ENCODE measurements at regions not wholly inside any gene's neighbourhood (a gene's known extent, or its start where the extent isn't known, plus 50 kb on each side); places are given as distances from the start of the nearest gene placed in this dataset.

DNA sequence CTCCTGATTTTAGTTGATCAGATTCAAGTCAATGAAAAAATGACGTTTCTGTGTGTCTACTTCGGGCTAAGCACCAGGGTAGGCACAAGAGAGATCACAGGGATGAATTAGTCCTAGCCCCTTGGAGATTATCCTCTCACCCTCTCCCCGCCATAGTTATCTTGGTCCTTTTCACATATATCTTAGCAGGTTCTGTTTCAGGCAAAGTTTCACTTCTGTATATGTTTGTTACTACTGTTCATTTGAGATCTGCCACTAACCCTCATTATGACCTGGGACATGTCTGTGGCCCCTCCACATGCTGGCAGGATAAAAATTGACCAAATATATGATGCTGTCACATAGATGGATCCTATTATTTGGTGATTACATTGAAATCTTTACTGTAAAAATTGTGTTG lies 186.1 kb downstream of the AASDHPPT start:
- no peaks in the 10 kb centered on the region for H3K4me1 ChIP-seq (replicated peaks in 1 of 2)
- no peak for ATAC-seq (replicated peaks in 6 of 8)
- no peak overlapping the region for H3K4me3 ChIP-seq
- WGBS, 10 experiments, result 11 to 100% (median 81%) methylated on average over 2 to 3 of the region's 3 CpGs; no CpG with 5 or more reads in 4 of the 10 experiments
- in situ Hi-C loops (cut with MboI; ENCODE audit: low pct_unique_long_range_greater_than_20kb in 2 of 9, low sequenced_read_pairs in 9 of 9, unreplicated experiment in 9 of 9), result no loop called here
- no peak overlapping the region for H3K27ac ChIP-seq

DNA sequence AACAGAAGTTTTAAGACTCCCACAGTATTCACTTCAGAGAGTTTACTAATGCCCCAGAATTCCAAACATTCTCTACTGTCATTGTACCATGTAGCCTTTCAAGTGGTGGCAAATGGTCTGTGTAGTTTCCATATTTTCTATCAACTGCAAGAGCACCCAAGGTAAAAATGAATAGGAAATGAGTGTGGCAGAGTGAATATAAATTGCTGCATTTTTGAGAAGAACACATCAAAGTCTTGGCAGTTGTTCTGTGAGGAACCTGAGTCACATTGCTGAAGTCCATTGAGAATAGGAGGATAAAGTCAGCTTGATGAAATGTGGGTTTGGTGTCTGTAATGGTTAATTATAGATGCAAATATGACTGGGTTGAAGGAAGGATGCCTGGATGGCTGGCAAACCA lies 193.6 kb downstream of the AASDHPPT start:
- peak in 1 of 8 experiments; percentile 26 for ATAC-seq (replicated peaks in 6 of 8)
- in situ Hi-C loops (cut with MboI; ENCODE audit: low pct_unique_long_range_greater_than_20kb in 2 of 9, low sequenced_read_pairs in 9 of 9, unreplicated experiment in 9 of 9), result no loop called here
- no peaks in the 10 kb centered on the region for H3K4me1 ChIP-seq (replicated peaks in 1 of 2)
- no peak overlapping the region for H3K27ac ChIP-seq
- H3K4me3 ChIP-seq, result no peak overlapping the region

- no peak overlapping the region for H3K27ac ChIP-seq
- 17 to 100% (median 100%) methylated on average over 1 to 2 of the region's 2 CpGs; no CpG with 5 or more reads in 4 of the 10 experiments for WGBS, 10 experiments
- no peak for ATAC-seq (replicated peaks in 6 of 8)
- H3K4me3 ChIP-seq, result no peak overlapping the region
- H3K4me1 ChIP-seq (replicated peaks in 1 of 2), result no peaks in the 10 kb centered on the region
- in situ Hi-C loops (cut with MboI; ENCODE audit: low pct_unique_long_range_greater_than_20kb in 2 of 9, low sequenced_read_pairs in 9 of 9, unreplicated experiment in 9 of 9), result no loop called here
Measured at GRCh38 chr11:106271686-106272085, 194.2 kb downstream of the AASDHPPT start.

DNA sequence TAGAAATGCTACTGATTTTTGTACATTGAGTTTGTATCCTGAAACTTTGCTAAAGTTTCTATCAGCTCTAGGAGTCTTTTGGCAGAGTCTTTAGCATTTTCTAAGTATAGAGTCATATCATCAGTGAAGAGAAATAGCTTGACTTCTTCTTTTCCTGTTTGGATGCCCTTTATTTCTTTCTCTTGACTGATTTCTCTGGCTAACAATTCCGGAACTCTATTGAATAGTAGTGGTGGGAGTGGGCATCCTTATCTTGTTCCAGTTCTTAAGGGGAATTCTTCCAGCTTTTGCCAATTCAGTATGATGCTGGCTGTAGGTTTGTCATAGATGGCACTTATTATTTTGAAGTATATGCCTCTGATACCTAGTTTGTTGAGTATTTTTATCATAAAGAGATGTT lies 197.7 kb downstream of the AASDHPPT start:
- 17 to 100% (median 89%) methylated on average over 1 of the region's 1 CpG; no CpG with 5 or more reads in 2 of the 10 experiments for WGBS, 10 experiments
- in situ Hi-C loops (cut with MboI; ENCODE audit: low pct_unique_long_range_greater_than_20kb in 2 of 9, low sequenced_read_pairs in 9 of 9, unreplicated experiment in 9 of 9), result no loop called here
- H3K4me3 ChIP-seq, result no peak overlapping the region
- no peak for ATAC-seq (replicated peaks in 6 of 8)
- H3K27ac ChIP-seq, result no peak overlapping the region
- H3K4me1 ChIP-seq (replicated peaks in 1 of 2), result peaks cover 0 to 3% of the 10 kb centered on the region in 2 donors

DNA sequence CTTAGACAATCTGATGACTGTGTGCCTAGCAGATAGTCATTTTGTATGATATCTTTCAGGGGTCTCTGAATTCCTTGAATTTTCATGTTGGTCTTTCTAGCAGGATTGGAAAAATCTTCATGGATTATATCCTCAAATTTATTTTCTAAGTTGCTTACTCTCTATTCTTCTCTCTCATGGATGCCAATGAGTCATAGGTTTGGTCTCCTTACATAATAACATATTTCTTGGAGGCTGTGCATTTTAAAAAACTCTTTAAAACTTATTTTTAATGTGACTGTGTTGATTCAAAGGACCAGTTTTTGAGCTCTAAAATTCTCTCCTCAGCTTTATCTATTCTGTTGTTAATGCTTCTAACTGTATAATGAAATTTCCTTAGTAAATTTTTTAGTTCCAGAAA lies 198.7 kb downstream of the AASDHPPT start:
- no peak for ATAC-seq (replicated peaks in 6 of 8)
- in situ Hi-C loops (cut with MboI; ENCODE audit: low pct_unique_long_range_greater_than_20kb in 2 of 9, low sequenced_read_pairs in 9 of 9, unreplicated experiment in 9 of 9), result no loop called here
- Histone ChIP-seq H3K27ac (no peak overlapping the region), H3K4me3 (no peak overlapping the region), H3K4me1 (replicated peaks in 1 of 2) (peaks cover 0 to 7% of the 10 kb centered on the region in 2 donors)

- 0 to 75% (median 69%) methylated on average over 1 to 2 of the region's 2 CpGs; no CpG with 5 or more reads in 6 of the 10 experiments for WGBS, 10 experiments
- Histone ChIP-seq H3K4me1 (replicated peaks in 1 of 2) (peaks cover 0 to 7% of the 10 kb centered on the region in 2 donors), H3K27ac (no peak overlapping the region), H3K4me3 (no peak overlapping the region)
- in situ Hi-C loops (cut with MboI; ENCODE audit: low pct_unique_long_range_greater_than_20kb in 2 of 9, low sequenced_read_pairs in 9 of 9, unreplicated experiment in 9 of 9), result no loop called here
- ATAC-seq (replicated peaks in 6 of 8), result peak in 4 of 8 experiments; percentile 37 to 60 (median 50)
Measured at GRCh38 chr11:106276859-106277436, 199.5 kb downstream of the AASDHPPT start.

DNA sequence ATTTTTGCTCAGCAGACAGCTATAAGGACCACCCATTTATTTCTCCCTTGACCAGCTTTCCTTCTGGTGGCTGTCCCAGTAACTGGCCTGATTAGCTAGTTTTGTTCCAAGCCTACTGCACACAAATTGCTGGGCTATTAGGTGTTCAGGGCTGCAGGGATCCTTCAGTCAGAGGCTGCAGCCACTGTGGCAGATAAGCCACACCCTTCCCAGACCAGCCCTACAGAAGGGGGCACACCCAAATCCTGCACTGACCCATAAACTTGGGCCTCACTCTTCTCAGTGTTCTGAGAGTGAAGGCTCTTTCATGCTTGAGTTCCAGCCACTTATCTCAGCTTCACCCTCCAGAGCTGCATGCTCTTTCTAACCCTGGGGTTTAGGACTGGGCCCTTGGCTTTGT lies 200.0 kb downstream of the AASDHPPT start:
- ATAC-seq (replicated peaks in 6 of 8), result peak in 2 of 8 experiments; percentile 82 to 84
- H3K4me1 ChIP-seq (replicated peaks in 1 of 2), result peaks cover 0 to 7% of the 10 kb centered on the region in 2 donors
- no peak overlapping the region for H3K4me3 ChIP-seq
- in situ Hi-C loops (cut with MboI; ENCODE audit: low pct_unique_long_range_greater_than_20kb in 2 of 9, low sequenced_read_pairs in 9 of 9, unreplicated experiment in 9 of 9), result no loop called here
- H3K27ac ChIP-seq, result no peak overlapping the region

- Histone ChIP-seq H3K27ac (no peak overlapping the region), H3K4me1 (replicated peaks in 1 of 2) (peaks cover 0 to 7% of the 10 kb centered on the region in 2 donors), H3K4me3 (no peak overlapping the region)
- in situ Hi-C loops (cut with MboI; ENCODE audit: low pct_unique_long_range_greater_than_20kb in 2 of 9, low sequenced_read_pairs in 9 of 9, unreplicated experiment in 9 of 9), result no loop called here
- ATAC-seq (replicated peaks in 6 of 8), result peak in 1 of 8 experiments; percentile 12
Measured at GRCh38 chr11:106278391-106278790, 200.9 kb downstream of the AASDHPPT start.

DNA sequence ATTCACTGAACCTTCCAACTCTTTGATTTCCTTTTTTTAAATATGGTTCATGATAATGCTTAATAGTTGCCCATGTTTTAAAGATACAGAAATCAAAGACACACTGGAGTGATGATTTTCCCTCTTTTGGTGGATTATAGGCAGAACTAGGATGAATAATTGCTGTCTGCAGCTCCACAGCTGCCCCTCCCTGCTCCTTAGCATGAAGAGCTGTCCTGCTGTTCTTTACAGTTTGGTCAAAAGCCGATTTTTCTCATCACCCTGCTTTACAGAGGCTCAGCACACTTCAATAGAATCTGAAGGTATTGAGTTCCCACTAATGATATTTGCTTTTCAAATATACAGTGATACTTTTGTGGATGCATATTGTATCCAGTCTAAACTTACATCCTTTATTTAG lies 202.6 kb downstream of the AASDHPPT start:
- Histone ChIP-seq H3K27ac (no peak overlapping the region), H3K4me3 (no peak overlapping the region), H3K4me1 (replicated peaks in 1 of 2) (peaks cover 0 to 7% of the 10 kb centered on the region in 2 donors)
- ATAC-seq (replicated peaks in 6 of 8), result peak in 3 of 8 experiments; percentile 39 to 62 (median 41)
- in situ Hi-C loops (cut with MboI; ENCODE audit: low pct_unique_long_range_greater_than_20kb in 2 of 9, low sequenced_read_pairs in 9 of 9, unreplicated experiment in 9 of 9), result no loop called here
- 0 to 29% (median 0%) methylated on average over 1 of the region's 1 CpG; no CpG with 5 or more reads in 3 of the 10 experiments for WGBS, 10 experiments

- peak in 2 of 8 experiments; percentile 13 to 15 for ATAC-seq (replicated peaks in 6 of 8)
- Histone ChIP-seq H3K27ac (no peak overlapping the region), H3K4me3 (no peak overlapping the region), H3K4me1 (replicated peaks in 1 of 2) (peaks cover 0 to 7% of the 10 kb centered on the region in 2 donors)
- WGBS, 10 experiments, result 85 to 100% (median 92%) methylated on average over 1 to 3 of the region's 3 CpGs; no CpG with 5 or more reads in 4 of the 10 experiments
- in situ Hi-C loops (cut with MboI; ENCODE audit: low pct_unique_long_range_greater_than_20kb in 2 of 9, low sequenced_read_pairs in 9 of 9, unreplicated experiment in 9 of 9), result no loop called here
Measured at GRCh38 chr11:106281455-106282173, 204.2 kb downstream of the AASDHPPT start.

- WGBS, 10 experiments, result 0 to 100% (median 57%) methylated on average over 1 to 3 of the region's 3 CpGs; no CpG with 5 or more reads in 2 of the 10 experiments
- Histone ChIP-seq H3K4me3 (no peak overlapping the region), H3K4me1 (replicated peaks in 1 of 2) (no peaks in the 10 kb centered on the region), H3K27ac (no peak overlapping the region)
- peak in 3 of 8 experiments; percentile 25 to 49 (median 36) for ATAC-seq (replicated peaks in 6 of 8)
- in situ Hi-C loops (cut with MboI; ENCODE audit: low pct_unique_long_range_greater_than_20kb in 2 of 9, low sequenced_read_pairs in 9 of 9, unreplicated experiment in 9 of 9), result no loop called here
Measured at GRCh38 chr11:106286881-106287504, 209.5 kb downstream of the AASDHPPT start.

DNA sequence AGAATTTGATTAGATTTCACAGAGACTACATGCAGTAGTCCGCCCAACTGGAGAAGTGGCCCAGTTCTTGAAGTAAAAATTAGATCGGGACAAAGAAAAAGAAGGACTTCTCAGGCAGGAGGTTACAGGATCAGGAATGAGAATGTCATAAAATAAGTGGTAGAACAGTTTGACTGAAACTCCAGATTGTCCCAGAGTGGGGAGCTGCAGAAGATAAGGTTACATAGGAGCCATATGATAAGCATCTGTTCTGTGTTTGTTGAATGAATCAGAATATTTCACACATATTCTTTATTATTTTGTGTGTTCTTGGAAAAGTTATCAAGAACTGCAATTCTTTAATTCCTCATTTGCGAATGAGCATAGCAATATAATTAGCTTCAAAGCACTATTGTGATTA lies 210.6 kb downstream of the AASDHPPT start:
- H3K4me3 ChIP-seq, result no peak overlapping the region
- no peak for ATAC-seq (replicated peaks in 6 of 8)
- H3K4me1 ChIP-seq (replicated peaks in 1 of 2), result no peaks in the 10 kb centered on the region
- in situ Hi-C loops (cut with MboI; ENCODE audit: low pct_unique_long_range_greater_than_20kb in 2 of 9, low sequenced_read_pairs in 9 of 9, unreplicated experiment in 9 of 9), result no loop called here
- WGBS, 10 experiments, result 33 to 97% (median 90%) methylated on average over 1 to 3 of the region's 3 CpGs; no CpG with 5 or more reads in 1 of the 10 experiments
- H3K27ac ChIP-seq, result no peak overlapping the region

- Histone ChIP-seq H3K27ac (no peak overlapping the region), H3K4me1 (replicated peaks in 1 of 2) (no peaks in the 10 kb centered on the region), H3K4me3 (no peak overlapping the region)
- no peak for ATAC-seq (replicated peaks in 6 of 8)
- in situ Hi-C loops (cut with MboI; ENCODE audit: low pct_unique_long_range_greater_than_20kb in 2 of 9, low sequenced_read_pairs in 9 of 9, unreplicated experiment in 9 of 9), result no loop called here
- WGBS, 10 experiments, result 13 to 100% (median 83%) methylated on average over 1 of the region's 1 CpG; no CpG with 5 or more reads in 5 of the 10 experiments
Measured at GRCh38 chr11:106288822-106289387, 211.4 kb downstream of the AASDHPPT start.
